SU-DHL-6 (cell line): ENCODE measurements at regions not wholly inside any gene's neighbourhood (a gene's known extent, or its start where the extent isn't known, plus 50 kb on each side); places are given as distances from the start of the nearest gene placed in this dataset.

Experiments
- H2AFZ ChIP-seq: fragments of 200-600 bp; sonication (generic); 2 replicates; pipeline ENCODE4 v1.6.1; 2014; ENCODE audit warnings: low read depth, mild to moderate bottlenecking, moderate library complexity, mixed read lengths, antibody characterized with exemption, low read length; ENCODE audit not compliant: severe bottlenecking
- H3F3A ChIP-seq: fragments of 200-600 bp; shearing (Covaris generic); 2 replicates; pipeline ENCODE4 v1.6.0; 2016; ENCODE audit warnings: antibody characterized with exemption, mild to moderate bottlenecking; ENCODE audit not compliant: insufficient read depth
- H3K27ac ChIP-seq: fragments of 200-600 bp; sonication (generic); 2 replicates; pipeline ENCODE4 v1.5.1; 2016; ENCODE audit warnings: low read depth, mild to moderate bottlenecking, low read length, moderate library complexity, mixed read lengths
- H3K27me3 ChIP-seq: fragments of 200-600 bp; sonication (generic), shearing (Covaris generic); 2 replicates; pipeline ENCODE4 v1.6.0; 2014; ENCODE audit warnings: mild to moderate bottlenecking, low read length
- H3K36me3 ChIP-seq: fragments of 200-600 bp; sonication (generic); 2 replicates; pipeline ENCODE4 v1.6.1; 2014; ENCODE audit warnings: mild to moderate bottlenecking, low read length, mixed read lengths
- H3K4me2 ChIP-seq: fragments of 300-600, 200-600 bp; shearing (Covaris generic), sonication (generic); 2 replicates; pipeline ENCODE4 v1.6.0; 2014; ENCODE audit warnings: low read length, low read depth, mild to moderate bottlenecking; ENCODE audit not compliant: poor library complexity, severe bottlenecking
- H3K4me3 ChIP-seq: fragments of 200-600 bp; sonication (generic); 2 replicates; pipeline ENCODE4 v1.5.1; 2014; ENCODE audit warnings: antibody characterized with exemption, low read length, mild to moderate bottlenecking, mixed read lengths; ENCODE audit not compliant: insufficient read depth, poor library complexity, severe bottlenecking
- H3K79me2 ChIP-seq: fragments of 200-600 bp; sonication (generic); 2 replicates; pipeline ENCODE4 v1.6.1; 2014; ENCODE audit warnings: mild to moderate bottlenecking, low read length, moderate library complexity; ENCODE audit not compliant: insufficient read depth
- H3K9ac ChIP-seq: fragments of 200-600 bp; sonication (generic); 2 replicates; pipeline ENCODE4 v1.7.0; 2014; ENCODE audit warnings: mild to moderate bottlenecking, low read length
- H3K9me2 ChIP-seq: fragments of 200-600 bp; sonication (generic); replicated peaks from 2 replicates; pipeline ENCODE4 v1.6.1; 2014; ENCODE audit warnings: low read length; ENCODE audit not compliant: insufficient read depth
- H3K9me3 ChIP-seq: fragments of 200-600 bp; sonication (generic); 2 replicates; pipeline ENCODE4 v1.6.1; 2014; ENCODE audit warnings: low read length, mixed read lengths; ENCODE audit not compliant: insufficient read depth
- H4K20me1 ChIP-seq: fragments of 200-600 bp; sonication (generic); 2 replicates; pipeline ENCODE4 v1.6.1; 2014; ENCODE audit warnings: low read depth, mild to moderate bottlenecking, antibody characterized with exemption, low read length, moderate library complexity, mixed read lengths
- EZH2phosphoT487 ChIP-seq: fragments of 200-600 bp; sonication (generic), shearing (Covaris generic); conservative IDR thresholded peaks from 2 replicates; pipeline ENCODE4 v1.6.1; 2018; ENCODE audit warnings: mild to moderate bottlenecking, antibody characterized with exemption, low read length, moderate library complexity, mixed read lengths
- TF ChIP-seq, protein P1 (sequence below): fragments of 200-600 bp; sonication (generic); IDR thresholded peaks from one replicate; pipeline ENCODE4 v1.5.1; 2017; ENCODE audit warnings: antibody characterized with exemption, mild to moderate bottlenecking, low read length, moderate library complexity; ENCODE audit not compliant: insufficient read depth, poor library complexity, severe bottlenecking

DNA sequence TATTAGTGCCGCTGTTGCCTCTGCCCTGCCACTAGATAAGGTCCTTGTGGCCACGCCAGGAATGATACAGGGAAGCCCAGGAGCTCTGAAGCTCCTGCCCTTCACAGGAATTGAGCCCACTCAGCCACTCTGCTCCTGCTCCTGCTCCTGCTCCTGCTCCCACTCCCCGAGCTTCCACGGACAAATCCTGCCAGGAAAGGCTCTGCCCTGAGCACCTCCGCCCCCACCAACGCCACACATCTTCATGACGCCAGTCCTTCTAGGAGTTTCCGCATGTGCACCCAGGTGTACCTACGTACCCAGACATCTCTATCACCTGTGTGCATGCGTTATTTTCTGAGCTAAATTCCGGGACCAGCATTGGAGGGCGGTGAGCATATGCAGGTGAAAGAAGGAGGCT is 369.1 kb downstream of the C16orf95 start:
- no peak for TF ChIP-seq EZH2phosphoT487
- TF ChIP-seq, protein P1, sequence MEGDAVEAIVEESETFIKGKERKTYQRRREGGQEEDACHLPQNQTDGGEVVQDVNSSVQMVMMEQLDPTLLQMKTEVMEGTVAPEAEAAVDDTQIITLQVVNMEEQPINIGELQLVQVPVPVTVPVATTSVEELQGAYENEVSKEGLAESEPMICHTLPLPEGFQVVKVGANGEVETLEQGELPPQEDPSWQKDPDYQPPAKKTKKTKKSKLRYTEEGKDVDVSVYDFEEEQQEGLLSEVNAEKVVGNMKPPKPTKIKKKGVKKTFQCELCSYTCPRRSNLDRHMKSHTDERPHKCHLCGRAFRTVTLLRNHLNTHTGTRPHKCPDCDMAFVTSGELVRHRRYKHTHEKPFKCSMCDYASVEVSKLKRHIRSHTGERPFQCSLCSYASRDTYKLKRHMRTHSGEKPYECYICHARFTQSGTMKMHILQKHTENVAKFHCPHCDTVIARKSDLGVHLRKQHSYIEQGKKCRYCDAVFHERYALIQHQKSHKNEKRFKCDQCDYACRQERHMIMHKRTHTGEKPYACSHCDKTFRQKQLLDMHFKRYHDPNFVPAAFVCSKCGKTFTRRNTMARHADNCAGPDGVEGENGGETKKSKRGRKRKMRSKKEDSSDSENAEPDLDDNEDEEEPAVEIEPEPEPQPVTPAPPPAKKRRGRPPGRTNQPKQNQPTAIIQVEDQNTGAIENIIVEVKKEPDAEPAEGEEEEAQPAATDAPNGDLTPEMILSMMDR = no peak
- Histone ChIP-seq H3K36me3 (no peaks in the 10 kb centered on the region), H3K4me2 (no peak overlapping the region), H3F3A (no peaks in the 10 kb centered on the region), H3K79me2 (no peaks in the 10 kb centered on the region), H3K27me3 (no peaks in the 10 kb centered on the region), H2AFZ (no peak overlapping the region), H3K27ac (no peak overlapping the region), H4K20me1 (no peaks in the 10 kb centered on the region), H3K9me3 (no peaks in the 10 kb centered on the region), H3K4me3 (no peak overlapping the region), H3K9ac (no peak overlapping the region), H3K9me2 (no peaks in the 10 kb centered on the region)

DNA sequence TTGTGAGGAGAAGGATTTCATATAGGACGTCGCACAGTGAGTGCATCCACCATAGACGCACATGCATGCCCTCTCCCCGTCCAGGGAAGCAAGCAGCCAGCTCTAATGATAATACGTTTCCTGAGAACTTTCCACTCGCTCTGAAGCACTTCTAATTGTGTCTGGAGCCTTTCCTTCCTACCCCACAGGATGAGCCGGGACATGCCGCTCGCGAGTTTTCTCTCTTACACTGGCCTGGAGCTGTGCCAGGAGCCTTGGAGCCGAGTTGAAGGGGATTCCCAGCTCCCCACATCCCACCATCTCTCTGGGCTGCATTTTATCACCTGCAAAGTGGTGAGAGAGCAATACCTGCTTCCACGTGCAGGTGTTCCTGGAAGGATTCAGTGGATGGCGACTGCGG is 368.1 kb downstream of the C16orf95 start:
- Histone ChIP-seq H3K4me3 (no peak overlapping the region), H3K27me3 (no peaks in the 10 kb centered on the region), H3K9me2 (no peaks in the 10 kb centered on the region), H3K4me2 (no peak overlapping the region), H2AFZ (no peak overlapping the region), H3K79me2 (no peaks in the 10 kb centered on the region), H3K9me3 (no peaks in the 10 kb centered on the region), H4K20me1 (no peaks in the 10 kb centered on the region), H3K36me3 (no peaks in the 10 kb centered on the region), H3K27ac (no peak overlapping the region), H3F3A (no peaks in the 10 kb centered on the region), H3K9ac (no peak overlapping the region)
- TF ChIP-seq, protein P1 = no peak
- TF ChIP-seq EZH2phosphoT487 = no peak

GRCh38 chr16:86949630-86950029 is 367.6 kb downstream of the C16orf95 start:
- Histone ChIP-seq H3K27me3 (no peaks in the 10 kb centered on the region), H4K20me1 (no peaks in the 10 kb centered on the region), H3K9me3 (no peaks in the 10 kb centered on the region), H3K9ac (no peak overlapping the region), H3F3A (no peaks in the 10 kb centered on the region), H3K4me2 (no peak overlapping the region), H3K36me3 (no peaks in the 10 kb centered on the region), H2AFZ (no peak overlapping the region), H3K9me2 (no peaks in the 10 kb centered on the region), H3K79me2 (no peaks in the 10 kb centered on the region), H3K27ac (no peak overlapping the region), H3K4me3 (no peak overlapping the region)
- no peak for TF ChIP-seq EZH2phosphoT487
- TF ChIP-seq, protein P1 = no peak
